ENCODE measurements at regions not wholly inside any gene's neighbourhood (a gene's known extent, or its start where the extent isn't known, plus 50 kb on each side); places are given as distances from the start of the nearest gene placed in this dataset.

DNA sequence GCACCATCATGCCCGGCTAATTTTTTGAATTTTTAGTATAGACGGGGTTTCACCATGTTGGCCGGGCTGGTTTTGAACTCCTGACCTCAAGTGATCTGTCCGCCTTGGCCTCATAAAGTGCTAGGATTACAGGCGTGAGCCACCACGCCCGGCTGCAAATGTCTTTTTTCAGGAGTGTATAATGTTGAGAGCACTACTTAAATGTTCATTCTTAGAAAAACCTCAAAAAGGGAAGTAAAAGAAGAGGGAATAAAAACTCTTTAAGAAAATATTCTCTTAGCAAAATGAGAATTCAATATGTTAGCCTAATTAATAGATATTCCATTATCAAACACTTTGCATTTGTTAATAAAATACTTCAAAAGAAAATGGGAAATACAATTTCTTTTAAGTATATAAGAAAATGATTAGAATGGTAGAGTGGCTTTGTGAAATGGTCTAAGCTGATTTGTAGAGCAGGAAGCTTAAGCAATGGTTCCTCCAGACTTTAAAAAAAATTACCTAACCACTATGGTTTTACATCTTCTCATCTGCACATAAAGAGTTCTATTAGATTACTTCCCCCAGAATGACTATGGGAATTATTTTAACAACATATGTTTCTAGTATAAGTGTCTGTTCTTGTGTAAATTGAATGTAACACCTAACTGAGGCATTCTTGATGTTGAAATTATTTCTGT lies 226.7 kb upstream of the ALCAM start:
- TF ChIP-seq GATA2 (IDR thresholded peaks at IDR 0.05; ENCODE audit: low read depth, low read length): no peak
- no peak for TF ChIP-seq GATA3 (IDR thresholded peaks at IDR 0.05; ENCODE audit: low read depth, low read length)
